DMS153 treated with DMSO at 0.1 percent for 48 hours (cell line): ENCODE measurements at regions not wholly inside any gene's neighbourhood (a gene's known extent, or its start where the extent isn't known, plus 50 kb on each side); places are given as distances from the start of the nearest gene placed in this dataset.

Source experiments
- DNase-seq: peaks from one replicate; lab custom pipeline; 2025; ENCODE audit not compliant: unreplicated experiment; lab: John Stamatoyannopoulos, UW

GRCh38 chr2:134155134-134155533, 98.7 kb upstream of the MGAT5 start:
- no peak for DNase-seq

GRCh38 chr2:134158295-134158694, 95.6 kb upstream of the MGAT5 start:
- DNase-seq: no peak

GRCh38 chr2:134161170-134161547, 92.7 kb upstream of the MGAT5 start:
- DNase-seq: no peak

- DNase-seq: no peak
These were observed 90.5 kb upstream of the MGAT5 start for GRCh38 chr2:134163336-134163735.

- DNase-seq: no peak
These were observed 89.6 kb upstream of the MGAT5 start for GRCh38 chr2:134164306-134164705.

- no peak for DNase-seq
These were observed 86.9 kb upstream of the MGAT5 start for GRCh38 chr2:134167015-134167414.

- no peak for DNase-seq
These were observed 84.1 kb upstream of the MGAT5 start for GRCh38 chr2:134169788-134170187.

GRCh38 chr2:134170294-134170693, 83.6 kb upstream of the MGAT5 start:
- DNase-seq: no peak

- no peak for DNase-seq
These were observed 83.2 kb upstream of the MGAT5 start for GRCh38 chr2:134170700-134171099.

- DNase-seq: peak; percentile 27
These were observed 80.4 kb upstream of the MGAT5 start for GRCh38 chr2:134173338-134174016.

- no peak for DNase-seq
These were observed 79.2 kb upstream of the MGAT5 start for GRCh38 chr2:134174711-134175110.

GRCh38 chr2:134175834-134176233, 78.0 kb upstream of the MGAT5 start:
- no peak for DNase-seq

- peak; percentile 17 for DNase-seq
These were observed 76.4 kb upstream of the MGAT5 start for GRCh38 chr2:134177351-134177931.

GRCh38 chr2:134178138-134178877, 75.6 kb upstream of the MGAT5 start:
- DNase-seq: no peak

GRCh38 chr2:134181219-134181618, 72.7 kb upstream of the MGAT5 start:
- DNase-seq: peak; percentile 38

- no peak for DNase-seq
These were observed 70.2 kb upstream of the MGAT5 start for GRCh38 chr2:134183679-134184078.

GRCh38 chr2:134185639-134186038, 68.2 kb upstream of the MGAT5 start:
- DNase-seq: no peak

GRCh38 chr2:134189009-134189720, 64.7 kb upstream of the MGAT5 start:
- no peak for DNase-seq

GRCh38 chr2:134190062-134190806, 63.6 kb upstream of the MGAT5 start:
- DNase-seq: no peak

- DNase-seq: no peak
These were observed 63.1 kb upstream of the MGAT5 start for GRCh38 chr2:134190807-134191203.

GRCh38 chr2:134191835-134192234, 62.0 kb upstream of the MGAT5 start:
- DNase-seq: no peak
